Hepatic stellate cell (primary cell): ENCODE measurements at regions not wholly inside any gene's neighbourhood (a gene's known extent, or its start where the extent isn't known, plus 50 kb on each side); places are given as distances from the start of the nearest gene placed in this dataset.

Experiments used
- DNase-seq: peaks from one replicate; pipeline ENCODE4 v3.0.0; 2011; ENCODE audit warnings: low spot score

- no peak for DNase-seq
Observed at GRCh38 chr2:181306785-181307184, 150.4 kb upstream of the ITGA4 start.

- no peak for DNase-seq
Observed at GRCh38 chr2:181307203-181307991, 149.8 kb upstream of the ITGA4 start.

GRCh38 chr2:181308766-181309515 lies 148.2 kb upstream of the ITGA4 start:
- DNase-seq: no peak

- DNase-seq: no peak
Observed at GRCh38 chr2:181309586-181309985, 147.6 kb upstream of the ITGA4 start.

- DNase-seq: no peak
Observed at GRCh38 chr2:181310967-181311366, 146.2 kb upstream of the ITGA4 start.

GRCh38 chr2:181311837-181312236 lies 145.3 kb upstream of the ITGA4 start:
- no peak for DNase-seq

- no peak for DNase-seq
Observed at GRCh38 chr2:181312515-181312927, 144.7 kb upstream of the ITGA4 start.

- DNase-seq: no peak
Observed at GRCh38 chr2:181313845-181314244, 143.3 kb upstream of the ITGA4 start.

- DNase-seq: no peak
Observed at GRCh38 chr2:181314551-181314950, 142.6 kb upstream of the ITGA4 start.

- no peak for DNase-seq
Observed at GRCh38 chr2:181317511-181317910, 139.7 kb upstream of the ITGA4 start.

GRCh38 chr2:181318504-181319280 lies 138.5 kb upstream of the ITGA4 start:
- no peak for DNase-seq

GRCh38 chr2:181319286-181319685 lies 137.9 kb upstream of the ITGA4 start:
- no peak for DNase-seq

GRCh38 chr2:181320638-181321037 lies 136.5 kb upstream of the ITGA4 start:
- no peak for DNase-seq

- no peak for DNase-seq
Observed at GRCh38 chr2:181324912-181325311, 132.3 kb upstream of the ITGA4 start.

GRCh38 chr2:181326661-181327060 lies 130.5 kb upstream of the ITGA4 start:
- DNase-seq: no peak

- DNase-seq: no peak
Observed at GRCh38 chr2:181330286-181330685, 126.9 kb upstream of the ITGA4 start.

- no peak for DNase-seq
Observed at GRCh38 chr2:181332044-181332605, 125.1 kb upstream of the ITGA4 start.

- no peak for DNase-seq
Observed at GRCh38 chr2:181334158-181334826, 122.9 kb upstream of the ITGA4 start.

- no peak for DNase-seq
Observed at GRCh38 chr2:181340891-181341290, 116.3 kb upstream of the ITGA4 start.

GRCh38 chr2:181341855-181342600 lies 115.2 kb upstream of the ITGA4 start:
- no peak for DNase-seq
